SKM-1 treated with dmso at 0.1 percent for 144 hours (cell line): ENCODE measurements at regions not wholly inside any gene's neighbourhood (a gene's known extent, or its start where the extent isn't known, plus 50 kb on each side); places are given as distances from the start of the nearest gene placed in this dataset.

Experiments
- DNase-seq: peaks from one replicate; lab custom pipeline; 2025; ENCODE audit not compliant: unreplicated experiment; lab: John Stamatoyannopoulos, UW

DNA sequence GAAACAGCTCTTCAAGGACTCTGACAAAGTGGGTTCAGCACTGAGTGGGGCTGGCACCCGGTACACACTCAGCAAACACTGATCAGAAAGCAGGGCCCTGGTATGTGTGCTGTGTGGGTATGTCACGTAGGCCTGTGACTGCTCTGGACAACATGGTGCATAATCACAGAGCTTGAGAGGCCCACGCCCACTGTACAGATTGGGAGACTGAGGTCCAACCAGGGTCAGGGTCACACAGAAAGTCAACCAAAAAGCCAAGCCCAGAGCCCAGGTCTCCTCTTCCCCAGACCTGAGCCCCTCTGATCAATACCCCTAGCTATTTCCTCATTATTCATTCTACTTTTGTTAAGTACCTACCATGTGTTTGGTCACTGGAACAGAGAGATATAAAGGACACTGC lies 166.1 kb upstream of the LINGO1 start:
- DNase-seq = no peak

DNA sequence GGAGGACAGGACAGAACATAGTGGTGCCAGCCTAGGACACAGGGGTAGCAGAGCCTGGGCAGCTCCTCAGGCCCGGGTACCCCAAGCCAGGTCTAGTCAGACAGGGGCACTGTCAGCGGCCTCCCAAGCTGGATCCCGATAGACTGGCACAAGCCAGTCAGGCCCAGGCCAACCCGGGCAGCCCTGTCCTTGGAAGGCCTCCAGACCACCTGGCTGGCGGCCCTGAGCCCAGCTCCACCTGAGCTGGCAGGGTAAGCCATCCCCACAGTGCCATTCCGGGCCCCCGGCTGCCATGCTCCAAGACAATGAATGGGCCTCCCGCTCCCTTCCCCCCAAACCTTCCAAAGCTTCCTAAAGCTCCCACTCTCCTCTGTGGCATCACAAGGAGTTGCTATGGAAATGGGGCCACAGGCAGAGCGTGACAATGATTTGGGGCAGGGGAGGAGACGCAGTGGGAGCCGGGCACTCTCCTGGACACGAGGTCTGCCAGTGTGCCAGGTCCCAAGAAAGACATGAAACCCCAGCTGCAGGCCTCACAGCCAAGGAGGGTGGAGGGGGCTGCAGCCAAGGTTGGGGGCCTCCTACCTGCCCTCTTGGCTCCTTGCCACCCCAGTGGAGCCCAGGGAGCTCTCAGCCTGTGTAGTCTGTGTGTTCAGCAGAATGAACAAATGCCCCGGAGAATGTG lies 165.6 kb upstream of the LINGO1 start:
- DNase-seq = no peak

DNA sequence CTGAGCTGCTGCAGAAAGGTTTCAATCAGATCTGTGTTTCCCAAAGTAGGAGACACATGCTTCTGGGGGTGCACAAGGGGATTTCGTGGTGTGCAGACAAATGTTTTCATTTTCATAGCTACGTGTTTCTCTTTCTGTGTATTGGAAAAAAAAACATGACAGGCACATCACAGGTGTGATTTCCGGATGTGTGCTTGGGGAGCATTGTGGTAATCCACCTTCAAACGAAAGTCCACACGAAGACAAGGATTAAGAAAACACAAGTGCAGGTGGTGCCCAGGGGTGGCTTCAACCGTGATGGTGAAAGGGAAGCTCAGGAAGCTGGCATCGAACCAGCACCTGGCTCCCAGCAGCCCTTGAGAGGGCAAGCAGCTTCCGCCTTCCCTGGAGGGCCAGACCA lies 164.6 kb upstream of the LINGO1 start:
- DNase-seq = no peak

- no peak for DNase-seq
Measured at GRCh38 chr15:77796046-77796729, 163.5 kb upstream of the LINGO1 start.

- no peak for DNase-seq
Measured at GRCh38 chr15:77795446-77795845, 162.7 kb upstream of the LINGO1 start.

GRCh38 chr15:77791941-77792340 lies 159.2 kb upstream of the LINGO1 start:
- DNase-seq = no peak

DNA sequence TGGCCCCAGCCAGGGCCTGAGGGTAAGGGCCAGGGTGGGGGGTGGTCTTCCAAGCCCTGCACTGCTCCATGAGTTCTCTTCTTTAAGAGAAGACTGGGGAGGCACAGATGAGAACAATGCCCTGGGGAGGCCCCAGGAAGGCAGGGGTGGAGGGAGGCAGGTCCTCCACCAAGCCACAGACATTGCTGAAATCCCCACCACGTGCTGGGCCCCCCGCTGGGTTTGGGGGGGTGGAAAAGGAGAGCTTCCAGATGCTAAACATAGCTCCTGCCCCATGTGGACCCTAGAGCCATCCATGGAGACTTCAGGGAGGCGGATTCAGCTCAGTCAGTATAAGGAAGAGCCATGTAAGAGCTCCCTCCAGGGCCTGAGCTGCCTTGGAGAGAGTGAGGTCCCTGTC lies 157.8 kb upstream of the LINGO1 start:
- no peak for DNase-seq

DNA sequence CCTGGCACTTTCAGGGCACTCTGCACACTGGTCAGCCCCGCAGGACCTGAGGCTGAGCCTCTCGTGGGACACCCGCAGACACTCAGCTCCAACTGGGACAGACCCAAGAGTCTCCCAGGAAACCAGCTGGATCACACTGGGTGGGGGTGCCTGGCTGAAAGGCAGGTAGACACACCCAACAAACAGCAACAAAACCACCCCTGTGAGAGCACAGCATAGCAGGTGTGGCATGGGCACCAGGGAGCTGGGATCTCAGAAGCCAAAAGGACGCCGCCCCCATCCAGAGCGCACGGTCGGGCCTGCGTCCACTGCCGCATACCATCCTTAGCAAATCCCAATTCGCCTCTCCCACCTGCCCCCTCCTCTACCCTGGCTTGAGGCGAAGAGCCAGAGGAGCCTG lies 154.2 kb upstream of the LINGO1 start:
- no peak for DNase-seq

DNA sequence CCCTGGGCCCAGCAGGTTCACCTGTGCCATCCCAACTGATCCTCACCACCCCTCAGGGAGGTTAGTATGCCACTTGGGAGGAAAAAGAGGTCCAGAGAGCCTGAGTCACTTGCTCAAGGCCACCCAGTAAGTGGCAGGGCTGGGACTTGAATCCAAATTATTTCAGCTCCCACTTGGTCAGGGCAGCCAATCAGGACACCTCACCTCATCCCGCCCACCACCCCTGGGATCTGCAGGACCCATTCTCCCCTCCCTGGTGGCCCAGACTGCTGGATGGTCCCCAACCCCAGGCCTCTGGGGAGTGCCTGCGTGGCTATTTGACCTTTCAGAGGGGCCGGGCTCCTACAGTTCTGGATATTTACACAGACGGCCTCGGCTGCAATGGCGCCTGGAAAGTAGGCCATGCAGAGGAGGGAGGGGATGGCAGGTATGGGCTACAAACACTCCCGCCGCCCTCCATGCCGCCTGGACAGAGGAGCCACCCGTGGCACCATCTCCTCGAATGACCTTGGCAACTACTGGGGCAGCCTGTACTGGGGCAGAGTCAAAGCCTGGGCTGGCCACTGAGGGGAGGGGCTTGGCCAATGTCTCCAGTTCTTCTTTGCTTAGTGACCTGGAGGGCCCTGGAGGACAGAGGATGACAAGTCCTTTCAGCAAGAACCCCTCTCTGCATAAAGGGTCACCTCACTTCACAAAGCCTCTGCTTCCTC lies 153.6 kb upstream of the LINGO1 start:
- DNase-seq = no peak

DNA sequence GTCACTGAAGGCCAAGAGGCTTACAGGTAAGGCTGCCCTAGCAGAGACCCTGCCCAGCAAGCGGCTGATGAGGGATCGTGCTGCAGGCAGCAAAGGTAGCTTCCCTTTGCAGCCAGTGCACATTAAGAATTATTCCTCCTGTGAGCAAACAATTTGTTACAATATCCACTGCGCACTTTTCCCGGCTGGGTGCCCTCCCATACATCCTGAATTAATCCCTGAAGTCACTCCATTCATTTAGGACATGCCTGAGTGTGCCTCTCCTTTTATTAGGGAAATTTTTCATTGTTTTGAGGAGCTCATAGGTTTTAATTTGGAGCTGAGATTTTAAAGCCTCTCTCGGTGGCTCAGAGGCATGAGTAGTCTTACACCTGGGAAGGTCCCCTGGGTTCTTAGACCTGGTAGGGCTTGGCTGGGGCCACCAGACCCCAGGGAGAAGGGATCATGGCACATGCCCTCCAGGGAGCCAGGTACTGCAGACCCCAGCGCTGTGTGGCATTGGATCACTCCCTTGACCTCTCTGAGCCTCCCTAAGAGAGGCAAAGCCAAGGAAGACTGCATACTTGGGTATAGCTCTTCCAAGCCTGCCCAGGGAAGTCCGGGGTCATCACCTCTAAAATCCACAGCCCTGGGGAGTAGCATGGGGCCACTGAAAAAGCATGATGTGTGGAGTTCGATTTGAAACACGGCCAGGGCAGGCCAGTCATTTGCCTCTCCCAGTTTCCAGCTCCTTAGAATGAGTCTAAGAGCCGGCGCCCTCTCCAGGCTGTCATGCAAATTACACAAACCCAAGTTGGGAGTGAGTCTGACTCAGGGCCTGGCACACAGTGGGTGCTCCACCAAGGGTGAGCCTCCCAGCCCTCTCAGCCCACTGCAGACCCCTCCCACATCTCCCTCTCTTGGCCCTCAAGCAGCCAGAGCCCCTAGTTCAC lies 151.9 kb upstream of the LINGO1 start:
- peak; percentile 15 for DNase-seq

DNA sequence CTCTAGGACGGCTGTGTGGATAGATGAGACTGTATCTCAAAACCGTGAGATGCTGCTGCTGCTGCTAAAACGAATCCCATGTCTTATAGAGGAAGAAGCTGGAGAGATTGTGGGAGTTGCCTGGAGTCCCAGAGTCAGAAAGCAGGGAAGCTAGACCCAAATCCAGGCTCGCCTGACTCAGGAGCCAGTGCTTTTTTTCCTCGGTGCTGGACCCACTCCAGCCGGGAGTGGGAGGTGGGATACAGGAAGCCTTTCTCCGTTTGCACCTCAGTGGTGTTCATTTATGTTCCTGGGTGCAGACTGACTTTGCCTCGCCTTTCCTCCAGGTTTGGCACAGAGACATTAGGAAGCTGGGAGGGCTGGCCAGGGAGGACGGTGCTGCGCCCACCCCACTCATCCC lies 150.9 kb upstream of the LINGO1 start:
- no peak for DNase-seq

GRCh38 chr15:77782691-77783090 lies 150.0 kb upstream of the LINGO1 start:
- no peak for DNase-seq

- no peak for DNase-seq
Measured at GRCh38 chr15:77781946-77782240, 149.2 kb upstream of the LINGO1 start.

- no peak for DNase-seq
Measured at GRCh38 chr15:77781151-77781945, 148.6 kb upstream of the LINGO1 start.

- DNase-seq = no peak
Measured at GRCh38 chr15:77778802-77779201, 146.1 kb upstream of the LINGO1 start.

- DNase-seq = no peak
Measured at GRCh38 chr15:77775837-77776236, 143.1 kb upstream of the LINGO1 start.

DNA sequence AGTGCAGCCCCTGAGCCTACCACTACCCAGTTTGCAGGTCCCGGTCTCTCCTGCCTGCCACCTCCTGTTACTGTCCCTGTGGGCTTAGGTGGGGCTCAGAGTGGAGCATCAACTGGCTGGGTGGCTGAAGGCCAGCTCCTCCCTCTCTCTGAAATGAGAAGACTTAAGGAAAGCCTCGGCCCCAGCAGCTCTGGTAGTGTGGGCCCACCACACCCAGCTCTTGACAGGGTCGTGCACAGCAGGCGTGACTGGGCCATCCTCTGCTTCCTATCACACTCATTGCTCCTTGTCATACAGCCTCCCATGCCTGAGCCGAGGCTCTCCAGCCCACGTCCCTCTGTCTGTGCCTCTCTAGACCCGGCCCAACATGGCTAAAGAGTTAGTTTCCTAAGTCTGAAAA lies 142.7 kb upstream of the LINGO1 start:
- DNase-seq = no peak

DNA sequence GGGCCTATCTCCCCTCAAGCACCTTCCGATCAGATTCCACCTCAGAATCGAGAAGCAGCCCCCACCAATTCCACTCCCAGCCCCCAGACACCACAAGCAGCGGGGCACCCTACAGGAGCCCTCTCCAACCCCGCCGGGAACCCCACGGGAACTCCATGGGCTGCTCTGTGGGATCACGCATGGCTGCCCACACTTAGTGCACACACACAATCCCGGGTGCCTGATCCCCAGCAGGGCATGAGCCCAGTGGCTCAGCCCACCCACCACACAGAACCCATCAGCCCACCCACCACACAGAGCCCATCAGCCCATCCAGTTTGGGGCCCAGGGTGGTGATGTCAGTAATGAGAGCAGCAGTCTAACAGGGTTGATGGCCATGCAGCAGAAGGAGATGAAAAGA lies 141.6 kb upstream of the LINGO1 start:
- DNase-seq = no peak

- DNase-seq = no peak
Measured at GRCh38 chr15:77773903-77774302, 141.2 kb upstream of the LINGO1 start.

GRCh38 chr15:77772641-77773402 lies 140.1 kb upstream of the LINGO1 start:
- no peak for DNase-seq
